GM18868 (cell line): ENCODE measurements at regions not wholly inside any gene's neighbourhood (a gene's known extent, or its start where the extent isn't known, plus 50 kb on each side); places are given as distances from the start of the nearest gene placed in this dataset.

Experiments used
- ATAC-seq: cut with Tn5 transposase; IDR thresholded peaks from one replicate; pipeline ENCODE4 v1.9.1; 2021; ENCODE audit warnings: mild to moderate bottlenecking, moderate library complexity; ENCODE audit not compliant: unreplicated experiment

- no peak for ATAC-seq
These were observed 266.3 kb downstream of the TPBG start for GRCh38 chr6:82629921-82630320.

GRCh38 chr6:82641677-82642076, 278.1 kb downstream of the TPBG start:
- no peak for ATAC-seq

- ATAC-seq = no peak
These were observed 282.1 kb downstream of the TPBG start for GRCh38 chr6:82645536-82646230.

- ATAC-seq = no peak
These were observed 282.6 kb downstream of the TPBG start for GRCh38 chr6:82646231-82646615.

- no peak for ATAC-seq
These were observed 288.3 kb downstream of the TPBG start for GRCh38 chr6:82651845-82652335.

- ATAC-seq = no peak
These were observed 315.6 kb downstream of the TPBG start for GRCh38 chr6:82679232-82679631.

- ATAC-seq = no peak
These were observed 316.6 kb downstream of the TPBG start for GRCh38 chr6:82680192-82680591.

GRCh38 chr6:82681119-82681714, 317.6 kb downstream of the TPBG start:
- ATAC-seq = no peak

GRCh38 chr6:82686719-82687118, 323.1 kb downstream of the TPBG start:
- no peak for ATAC-seq

- no peak for ATAC-seq
These were observed 324.2 kb downstream of the TPBG start for GRCh38 chr6:82687855-82688254.

GRCh38 chr6:82690283-82690682, 326.7 kb downstream of the TPBG start:
- ATAC-seq = no peak

- no peak for ATAC-seq
These were observed 328.4 kb downstream of the TPBG start for GRCh38 chr6:82691997-82692396.

- ATAC-seq = no peak
These were observed 329.5 kb downstream of the TPBG start for GRCh38 chr6:82693094-82693493.

GRCh38 chr6:82701341-82701740, 337.7 kb downstream of the TPBG start:
- ATAC-seq = no peak

- ATAC-seq = no peak
These were observed 339.0 kb downstream of the TPBG start for GRCh38 chr6:82702574-82702973.

GRCh38 chr6:82703230-82703629, 339.6 kb downstream of the TPBG start:
- no peak for ATAC-seq

GRCh38 chr6:82704045-82704444, 340.4 kb downstream of the TPBG start:
- ATAC-seq = no peak

GRCh38 chr6:82705579-82705978, 342.0 kb downstream of the TPBG start:
- no peak for ATAC-seq

- no peak for ATAC-seq
These were observed 347.6 kb downstream of the TPBG start for GRCh38 chr6:82711105-82711827.

GRCh38 chr6:82711971-82712370, 348.4 kb downstream of the TPBG start:
- no peak for ATAC-seq

GRCh38 chr6:82712389-82712788, 348.8 kb downstream of the TPBG start:
- ATAC-seq = no peak

- ATAC-seq = peak; percentile 72
These were observed 349.2 kb downstream of the TPBG start for GRCh38 chr6:82712826-82713225.
